Activated CD4-positive, alpha-beta memory T cell treated with anti-CD3 and anti-CD28 coated beads, Interleukin-2, amount 10 ng/mL, durations not matched to agents 7 days and 5 days (primary cell): ENCODE measurements at regions not wholly inside any gene's neighbourhood (a gene's known extent, or its start where the extent isn't known, plus 50 kb on each side); places are given as distances from the start of the nearest gene placed in this dataset.

Source experiments
- CTCF ChIA-PET: fragments of 350-600 bp; sonication (Branson Sonifier 250); formaldehyde crosslinking; loops from one replicate; lab custom pipeline; 2021; ENCODE audit warnings: antibody characterized with exemption, inconsistent platforms; lab: Charles Lee
- POLR2A ChIA-PET: fragments of 350-600 bp; sonication (Branson Sonifier 250); formaldehyde crosslinking; loops from one replicate; lab custom pipeline; 2021; ENCODE audit warnings: antibody characterized with exemption; lab: Charles Lee
- DNase-seq: peaks from one replicate; pipeline ENCODE4 v3.0.0-alpha.2; 2020
- H3K27ac Mint-ChIP-seq: one replicate; pipeline ENCODE4 v1.8.0; 2021; ENCODE audit warnings: mild to moderate bottlenecking, mixed read lengths
- H3K27me3 Mint-ChIP-seq: one replicate; pipeline ENCODE4 v1.8.0; 2021; ENCODE audit warnings: mixed read lengths
- H3K36me3 Mint-ChIP-seq: one replicate; pipeline ENCODE4 v1.8.0; 2021; ENCODE audit warnings: low read depth, mixed read lengths
- H3K4me1 Mint-ChIP-seq: one replicate; pipeline ENCODE4 v1.8.0; 2021; ENCODE audit warnings: mixed read lengths
- H3K4me3 Mint-ChIP-seq: one replicate; pipeline ENCODE4 v1.8.0; 2021; ENCODE audit warnings: mild to moderate bottlenecking, mixed read lengths
- H3K9me3 Mint-ChIP-seq: one replicate; pipeline ENCODE4 v1.8.0; 2021; ENCODE audit warnings: mixed read lengths

DNA sequence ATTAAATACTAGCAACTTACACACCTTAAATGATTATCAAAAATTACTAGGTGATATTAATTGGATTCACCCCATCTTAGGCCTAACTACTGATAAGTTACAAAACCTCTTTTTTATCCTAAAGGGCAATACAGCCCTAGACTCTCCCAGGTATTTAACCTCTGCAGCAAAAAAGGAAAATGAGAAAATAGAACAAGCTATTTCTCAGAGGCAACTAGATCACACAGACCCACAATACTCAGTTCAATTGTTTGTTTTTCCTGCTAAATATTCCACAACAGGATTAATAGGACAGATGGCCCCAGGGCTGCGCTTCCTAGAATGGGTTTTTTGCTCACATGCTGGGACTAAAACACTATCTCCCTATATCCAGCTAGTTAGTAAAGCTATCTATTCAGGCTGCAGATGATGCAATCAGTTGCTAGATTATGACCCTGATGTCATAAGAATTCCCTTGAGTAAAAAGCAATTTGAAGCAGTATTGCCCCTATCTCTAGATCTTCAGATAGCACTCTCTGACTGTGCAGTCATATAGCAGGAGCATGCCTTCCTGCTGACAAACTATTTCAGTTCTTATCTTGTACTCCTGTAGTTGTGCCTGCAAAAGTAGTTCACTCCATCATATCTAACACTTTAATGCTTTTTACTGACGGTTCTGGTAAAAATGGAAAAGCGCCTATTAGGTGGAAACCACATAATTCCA lies 1595.5 kb upstream of the TENM4 start:
- Mint-ChIP-seq H3K9me3 (peaks cover 32% of the 10 kb centered on the region), H3K4me3 (no peak overlapping the region), H3K27me3 (no peaks in the 10 kb centered on the region), H3K36me3 (no peaks in the 10 kb centered on the region), H3K4me1 (no peaks in the 10 kb centered on the region), H3K27ac (no peak overlapping the region)
- DNase-seq = no peak
- CTCF ChIA-PET = no interaction called here
- POLR2A ChIA-PET = no interaction called here

GRCh38 chr11:81033779-81034540 lies 1593.1 kb upstream of the TENM4 start:
- POLR2A ChIA-PET = no interaction called here
- Mint-ChIP-seq H3K4me3 (no peak overlapping the region), H3K27ac (no peak overlapping the region), H3K27me3 (no peaks in the 10 kb centered on the region), H3K36me3 (no peaks in the 10 kb centered on the region), H3K9me3 (peaks cover 27% of the 10 kb centered on the region), H3K4me1 (no peaks in the 10 kb centered on the region)
- CTCF ChIA-PET = no interaction called here
- no peak for DNase-seq

DNA sequence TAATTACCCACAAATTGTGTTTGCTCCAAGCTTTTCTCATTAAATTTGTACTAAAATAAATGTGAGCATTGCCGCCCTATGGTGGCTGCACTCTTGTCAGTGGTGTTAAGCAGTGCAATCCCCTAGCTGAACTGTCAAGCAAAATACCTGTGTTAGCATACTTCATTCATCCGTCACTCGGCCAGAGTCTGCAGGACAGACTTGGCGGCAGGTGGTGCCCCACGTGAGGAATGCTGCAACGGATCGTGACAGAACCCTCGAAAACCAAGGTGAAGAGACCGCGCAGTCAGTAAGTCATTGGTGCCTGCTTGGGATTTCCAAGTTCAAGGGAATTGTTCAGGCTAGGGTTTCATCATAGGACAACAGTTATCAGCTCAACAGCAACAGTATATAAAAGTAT lies 1592.1 kb upstream of the TENM4 start:
- POLR2A ChIA-PET = no interaction called here

GRCh38 chr11:81030186-81030585 lies 1589.4 kb upstream of the TENM4 start:
- Mint-ChIP-seq H3K4me3 (no peak overlapping the region), H3K27ac (no peak overlapping the region), H3K4me1 (no peaks in the 10 kb centered on the region), H3K36me3 (no peaks in the 10 kb centered on the region), H3K27me3 (no peaks in the 10 kb centered on the region), H3K9me3 (peaks cover 3% of the 10 kb centered on the region)
- DNase-seq = no peak
- CTCF ChIA-PET = no interaction called here
- POLR2A ChIA-PET = no interaction called here

More for the DNA sequence above, 1592.1 kb upstream of the TENM4 start:
- Mint-ChIP-seq H3K27ac (no peak overlapping the region), H3K9me3 (peaks cover 23% of the 10 kb centered on the region), H3K36me3 (no peaks in the 10 kb centered on the region), H3K4me3 (no peak overlapping the region), H3K27me3 (no peaks in the 10 kb centered on the region), H3K4me1 (no peaks in the 10 kb centered on the region)
- CTCF ChIA-PET = no interaction called here
- no peak for DNase-seq

DNA sequence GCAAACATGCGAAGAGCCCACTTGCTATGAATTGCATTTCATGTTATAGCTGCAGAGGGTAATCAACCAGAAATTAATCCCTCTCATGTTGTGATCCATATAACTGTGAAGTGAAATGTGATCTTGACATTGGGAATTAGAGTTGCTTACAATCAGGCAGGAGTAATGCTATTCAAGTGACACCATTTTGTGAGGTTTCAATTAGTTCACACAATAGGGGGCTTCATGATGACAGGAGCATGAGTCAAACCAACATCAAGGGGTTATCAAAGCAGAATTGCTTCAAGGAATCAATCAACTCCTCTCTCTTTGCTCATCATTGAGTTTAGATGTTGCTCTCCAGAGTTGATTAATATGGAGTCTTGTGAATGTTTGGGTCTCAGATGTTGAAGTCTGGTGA lies 1585.2 kb upstream of the TENM4 start:
- DNase-seq = no peak
- CTCF ChIA-PET = no interaction called here
- peaks cover 2% of the 10 kb centered on the region for H3K9me3 Mint-ChIP-seq
- no peaks in the 10 kb centered on the region for H3K36me3 Mint-ChIP-seq
- POLR2A ChIA-PET = no interaction called here
- no peak overlapping the region for H3K4me3 Mint-ChIP-seq
- no peak overlapping the region for H3K27ac Mint-ChIP-seq
- no peaks in the 10 kb centered on the region for H3K4me1 Mint-ChIP-seq
- H3K27me3 Mint-ChIP-seq = no peaks in the 10 kb centered on the region

DNA sequence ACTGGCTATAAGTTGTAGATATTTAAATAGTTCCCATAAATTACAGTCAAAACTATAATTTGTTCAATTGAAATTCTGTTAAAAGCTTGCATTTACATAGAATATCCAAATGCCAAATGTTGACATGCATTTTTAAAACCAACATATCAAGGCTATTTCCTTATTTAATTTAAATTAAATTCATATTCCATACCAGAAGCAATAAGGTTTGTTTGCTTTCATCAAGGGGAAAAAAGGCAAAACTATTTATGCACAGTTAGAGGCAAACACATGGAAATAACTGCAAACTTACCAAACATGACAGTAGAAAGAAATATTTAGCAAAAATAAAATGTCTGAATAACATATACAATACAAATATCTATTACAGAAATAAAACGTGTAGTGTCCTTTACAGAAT lies 1581.2 kb upstream of the TENM4 start:
- H3K36me3 Mint-ChIP-seq = no peaks in the 10 kb centered on the region
- CTCF ChIA-PET = no interaction called here
- H3K4me3 Mint-ChIP-seq = no peak overlapping the region

GRCh38 chr11:81010631-81011030 lies 1569.8 kb upstream of the TENM4 start:
- POLR2A ChIA-PET = no interaction called here
- H3K9me3 Mint-ChIP-seq = peaks cover 5% of the 10 kb centered on the region
- no peak overlapping the region for H3K27ac Mint-ChIP-seq
- no peak overlapping the region for H3K4me3 Mint-ChIP-seq
- DNase-seq = no peak
- no peaks in the 10 kb centered on the region for H3K27me3 Mint-ChIP-seq
- no peaks in the 10 kb centered on the region for H3K36me3 Mint-ChIP-seq
- CTCF ChIA-PET = no interaction called here
- H3K4me1 Mint-ChIP-seq = no peaks in the 10 kb centered on the region

More for the DNA sequence above, 1581.2 kb upstream of the TENM4 start:
- peaks cover 2% of the 10 kb centered on the region for H3K9me3 Mint-ChIP-seq
- no peak for DNase-seq
- no peak overlapping the region for H3K27ac Mint-ChIP-seq
- POLR2A ChIA-PET = no interaction called here
- no peaks in the 10 kb centered on the region for H3K27me3 Mint-ChIP-seq
- no peaks in the 10 kb centered on the region for H3K4me1 Mint-ChIP-seq

DNA sequence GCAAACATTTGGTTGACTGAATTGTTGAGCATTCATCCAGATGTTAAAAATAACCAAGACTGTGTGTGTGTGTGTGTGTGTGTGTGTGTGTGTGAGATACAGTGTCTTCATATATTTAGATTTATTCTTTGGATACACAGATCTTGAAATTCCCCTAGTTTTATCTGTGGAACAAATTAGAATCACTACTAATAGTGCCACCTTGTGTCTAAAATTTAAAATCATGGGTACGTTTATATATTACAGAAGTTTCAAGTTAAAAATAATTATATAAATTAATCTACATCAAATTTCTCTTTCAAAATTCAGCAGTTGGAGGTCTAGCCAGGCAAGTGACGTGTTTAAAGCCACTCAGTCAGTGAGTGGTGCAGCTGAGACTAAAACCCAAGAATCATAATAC lies 1566.2 kb upstream of the TENM4 start:
- Mint-ChIP-seq H3K4me1 (no peaks in the 10 kb centered on the region), H3K9me3 (peaks cover 2% of the 10 kb centered on the region), H3K27me3 (no peaks in the 10 kb centered on the region), H3K36me3 (no peaks in the 10 kb centered on the region), H3K27ac (no peak overlapping the region), H3K4me3 (no peak overlapping the region)
- POLR2A ChIA-PET = no interaction called here
- DNase-seq = no peak
- CTCF ChIA-PET = no interaction called here

- no peak for DNase-seq
- CTCF ChIA-PET = no interaction called here
- Mint-ChIP-seq H3K27me3 (no peaks in the 10 kb centered on the region), H3K4me1 (no peaks in the 10 kb centered on the region), H3K36me3 (no peaks in the 10 kb centered on the region), H3K4me3 (no peak overlapping the region), H3K27ac (no peak overlapping the region), H3K9me3 (peaks cover 2% of the 10 kb centered on the region)
- POLR2A ChIA-PET = no interaction called here
Measured at GRCh38 chr11:81005595-81005994, 1564.8 kb upstream of the TENM4 start.

DNA sequence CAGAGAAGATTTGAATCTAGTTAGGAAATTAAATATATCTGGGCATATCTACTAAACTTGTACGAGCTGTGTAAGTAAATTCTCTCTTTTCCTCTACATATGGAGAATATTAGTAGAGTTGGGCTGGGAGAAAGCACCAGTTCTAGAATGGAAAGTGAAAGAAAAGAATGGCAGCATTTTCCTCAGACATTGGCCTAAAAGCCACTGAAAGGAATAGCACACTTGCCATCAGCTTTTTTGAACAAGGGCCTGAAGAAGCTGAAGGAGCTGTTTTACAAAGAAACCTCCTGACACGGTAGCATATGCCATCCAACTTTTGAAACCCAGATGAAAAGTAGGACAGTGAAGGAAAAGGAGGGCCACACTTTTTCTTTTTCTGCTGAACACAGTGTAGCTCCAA lies 1563.7 kb upstream of the TENM4 start:
- Mint-ChIP-seq H3K27ac (no peak overlapping the region), H3K4me1 (no peaks in the 10 kb centered on the region), H3K36me3 (no peaks in the 10 kb centered on the region), H3K4me3 (no peak overlapping the region), H3K9me3 (peaks cover 2% of the 10 kb centered on the region), H3K27me3 (no peaks in the 10 kb centered on the region)
- no peak for DNase-seq
- ChIA-PET POLR2A (no interaction called here), CTCF (no interaction called here)

GRCh38 chr11:81002374-81002773 lies 1561.5 kb upstream of the TENM4 start:
- peaks cover 5% of the 10 kb centered on the region for H3K9me3 Mint-ChIP-seq
- POLR2A ChIA-PET = no interaction called here

GRCh38 chr11:81000735-81001134 lies 1559.9 kb upstream of the TENM4 start:
- ChIA-PET CTCF (no interaction called here), POLR2A (no interaction called here)
- no peak for DNase-seq
- H3K4me1 Mint-ChIP-seq = no peaks in the 10 kb centered on the region
- H3K36me3 Mint-ChIP-seq = no peaks in the 10 kb centered on the region
- no peaks in the 10 kb centered on the region for H3K27me3 Mint-ChIP-seq
- no peak overlapping the region for H3K27ac Mint-ChIP-seq
- peaks cover 5% of the 10 kb centered on the region for H3K9me3 Mint-ChIP-seq
- no peak overlapping the region for H3K4me3 Mint-ChIP-seq

More at GRCh38 chr11:81002374-81002773, 1561.5 kb upstream of the TENM4 start:
- H3K4me1 Mint-ChIP-seq = no peaks in the 10 kb centered on the region
- no peak overlapping the region for H3K4me3 Mint-ChIP-seq
- H3K27me3 Mint-ChIP-seq = no peaks in the 10 kb centered on the region
- DNase-seq = no peak
- no peaks in the 10 kb centered on the region for H3K36me3 Mint-ChIP-seq
- H3K27ac Mint-ChIP-seq = no peak overlapping the region
- CTCF ChIA-PET = no interaction called here

GRCh38 chr11:81000334-81000733 lies 1559.5 kb upstream of the TENM4 start:
- ChIA-PET CTCF (no interaction called here), POLR2A (no interaction called here)
- no peak for DNase-seq
- Mint-ChIP-seq H3K36me3 (no peaks in the 10 kb centered on the region), H3K4me1 (no peaks in the 10 kb centered on the region), H3K4me3 (no peak overlapping the region), H3K27ac (no peak overlapping the region), H3K9me3 (peaks cover 8% of the 10 kb centered on the region), H3K27me3 (no peaks in the 10 kb centered on the region)

GRCh38 chr11:80995523-80995922 lies 1554.7 kb upstream of the TENM4 start:
- POLR2A ChIA-PET = no interaction called here
- no peaks in the 10 kb centered on the region for H3K4me1 Mint-ChIP-seq
- CTCF ChIA-PET = no interaction called here
- peaks cover 13% of the 10 kb centered on the region for H3K9me3 Mint-ChIP-seq
- no peaks in the 10 kb centered on the region for H3K27me3 Mint-ChIP-seq
- no peak overlapping the region for H3K4me3 Mint-ChIP-seq
- H3K27ac Mint-ChIP-seq = no peak overlapping the region
- DNase-seq = no peak
- H3K36me3 Mint-ChIP-seq = no peaks in the 10 kb centered on the region
